NOMO-1 treated with dmso at 0.1 percent for 144 hours (cell line): ENCODE measurements at regions not wholly inside any gene's neighbourhood (a gene's known extent, or its start where the extent isn't known, plus 50 kb on each side); places are given as distances from the start of the nearest gene placed in this dataset.
"Not testable (repeated sequence)": the region's sequence is repeated elsewhere in the genome, so short reads cannot be mapped to it uniquely, and the experiment has no call there.

Source experiments
- DNase-seq: peaks from one replicate; lab custom pipeline; 2025; ENCODE audit not compliant: unreplicated experiment; lab: John Stamatoyannopoulos, UW

DNA sequence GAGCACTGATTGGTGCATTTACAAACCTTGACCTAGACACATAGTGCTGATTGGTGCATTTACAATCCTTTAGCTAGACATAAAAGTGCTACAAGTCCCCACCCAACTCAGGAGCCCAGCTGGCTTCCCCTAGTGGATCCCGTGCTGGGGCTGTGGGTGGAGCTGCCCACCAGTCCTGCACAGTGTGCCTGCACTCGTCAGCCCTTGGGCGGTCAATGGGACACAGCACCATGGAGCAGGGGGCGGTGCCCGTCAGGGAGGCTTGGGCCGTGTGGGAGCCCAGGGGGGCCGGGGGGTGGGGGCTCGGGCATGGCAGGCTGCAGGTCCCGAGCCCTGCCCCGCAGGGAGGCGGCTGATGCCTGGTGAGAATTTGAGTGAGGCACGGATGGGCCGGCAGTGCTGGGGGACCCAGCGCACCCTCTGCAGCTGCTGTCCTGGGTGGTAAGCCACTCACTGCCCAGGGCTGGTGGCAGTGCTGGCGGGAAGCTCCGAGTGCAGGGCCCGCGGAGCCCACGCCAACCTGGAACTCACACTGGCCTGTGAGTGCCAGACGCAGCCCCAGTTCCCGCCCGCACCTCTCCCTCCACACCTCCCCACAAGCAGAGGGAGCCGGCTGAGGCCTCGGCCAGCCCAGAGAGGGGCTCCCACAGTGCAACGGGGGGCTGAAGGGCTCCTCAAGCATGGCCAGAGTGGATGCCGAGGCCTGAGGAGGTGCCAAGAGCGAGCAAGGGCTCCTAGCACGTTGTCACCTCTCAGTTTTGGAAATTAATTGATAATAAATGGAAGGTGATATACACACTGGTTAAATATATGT is 207.7 kb downstream of the RAP2B start:
- no peak for DNase-seq

DNA sequence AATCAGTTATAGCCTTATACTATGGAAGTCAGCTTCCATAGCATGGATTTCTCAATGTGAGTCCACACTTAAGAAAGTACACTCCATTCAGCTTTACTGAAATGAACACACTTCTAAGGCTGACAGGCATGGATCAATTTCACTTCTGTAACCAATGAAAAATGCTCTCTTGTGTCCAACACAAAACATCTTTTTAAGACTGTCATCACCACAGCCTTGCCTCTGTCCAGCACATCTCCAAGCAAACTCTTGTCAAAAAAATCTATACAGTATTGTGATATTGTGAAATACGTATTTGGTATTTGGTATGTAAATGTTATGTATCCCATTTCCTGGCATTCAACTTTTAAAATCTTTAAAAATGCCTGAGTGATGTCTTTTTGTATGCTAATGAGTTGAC is 208.7 kb downstream of the RAP2B start:
- no peak for DNase-seq

DNA sequence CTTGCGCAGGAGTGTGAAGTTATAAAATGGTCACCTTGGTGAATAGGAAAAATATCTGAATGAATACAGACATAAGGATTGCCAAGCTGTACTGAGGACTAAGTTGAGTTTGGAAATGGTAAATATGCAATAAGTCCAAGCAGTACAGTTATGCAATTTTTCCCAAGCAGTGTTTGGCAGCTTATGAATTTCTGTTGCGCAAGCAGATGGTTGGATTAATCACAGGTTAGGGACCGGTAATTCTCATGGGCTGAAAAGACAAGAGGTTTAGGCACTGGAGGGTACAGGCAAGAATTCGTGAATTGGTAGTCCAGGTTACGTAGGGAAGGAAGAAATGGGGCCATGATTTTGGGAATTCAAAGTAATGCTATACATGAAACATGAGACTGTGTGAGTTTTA is 210.3 kb downstream of the RAP2B start:
- DNase-seq, result no peak

DNA sequence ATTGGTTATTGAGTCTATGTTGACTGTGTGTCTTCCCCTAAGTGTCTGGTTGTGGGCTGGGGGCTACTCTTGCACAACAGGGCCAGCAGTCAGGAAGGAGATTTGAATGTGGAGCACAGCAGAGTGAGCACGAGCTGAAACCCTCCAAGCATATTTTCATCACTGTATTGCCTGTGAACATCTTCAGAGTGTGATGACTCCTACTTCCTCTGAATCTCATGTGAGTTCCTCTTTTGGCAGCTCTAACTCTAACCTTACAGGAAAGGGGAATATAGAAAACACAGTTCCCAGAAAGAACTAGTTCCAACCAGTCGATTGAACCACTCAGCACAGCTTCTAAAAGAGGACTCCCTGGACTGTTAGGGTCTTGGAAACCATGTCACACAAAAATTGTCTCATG is 211.6 kb downstream of the RAP2B start:
- DNase-seq, result peak; percentile 92

DNA sequence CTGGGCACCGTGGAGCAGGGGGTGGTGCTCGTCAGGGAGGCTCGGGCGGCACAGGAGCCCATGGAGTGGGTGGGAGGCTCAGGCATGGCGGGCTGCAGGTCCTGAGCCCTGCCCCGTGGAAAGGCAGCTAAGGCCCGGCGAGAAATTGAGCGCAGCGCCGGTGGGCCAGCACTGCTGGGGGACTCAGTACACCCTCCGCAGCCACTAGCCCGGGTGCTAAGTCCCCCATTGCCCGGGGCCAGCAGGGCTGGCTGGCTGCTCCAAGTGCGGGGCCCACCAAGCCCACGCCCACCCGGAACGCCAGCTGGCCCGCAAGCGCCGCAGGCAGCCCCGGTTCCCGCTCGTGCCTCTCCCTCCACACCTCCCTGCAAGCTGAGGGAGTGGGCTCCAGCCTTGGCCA is 216.3 kb downstream of the RAP2B start:
- DNase-seq, result not testable (repeated sequence)

DNA sequence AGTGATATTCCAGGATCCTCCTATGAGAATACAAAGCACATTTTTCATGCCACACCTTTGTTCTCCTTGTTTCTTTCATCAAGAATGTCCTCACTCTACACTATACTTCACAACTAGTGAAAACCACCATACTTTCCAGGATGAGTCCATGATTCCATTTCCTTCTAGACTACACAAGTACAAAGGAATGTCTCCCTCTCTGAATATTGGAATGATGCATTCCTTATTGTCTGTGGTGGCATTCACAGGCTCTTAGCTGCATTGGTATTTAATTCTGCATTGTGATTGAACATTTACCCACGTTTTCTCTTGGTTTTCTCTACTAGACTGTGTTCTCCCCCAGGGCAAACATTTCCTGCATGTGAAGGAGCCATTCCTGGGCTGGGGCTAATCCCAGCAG is 217.5 kb downstream of the RAP2B start:
- DNase-seq, result no peak

DNA sequence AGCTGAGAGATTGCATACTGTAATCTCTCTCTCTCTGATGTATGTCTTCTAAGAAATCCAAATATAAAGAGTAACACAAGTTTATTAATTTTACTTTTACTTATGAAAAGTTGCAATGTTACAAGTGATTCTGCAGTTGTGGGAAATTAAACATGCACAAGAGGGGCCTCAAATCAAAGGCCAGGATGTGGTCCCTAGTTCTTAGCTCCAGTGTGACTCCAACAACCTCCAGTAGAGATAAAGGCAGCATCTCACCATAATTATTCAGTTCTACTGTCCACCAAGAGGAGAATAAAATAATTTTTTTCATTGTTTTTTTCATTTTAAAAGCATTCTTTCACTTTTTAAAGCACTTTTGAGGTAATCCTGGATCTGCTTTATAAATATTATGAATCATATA is 223.3 kb downstream of the RAP2B start:
- no peak for DNase-seq

GRCh38 chr3:153392363-153392762 is 230.3 kb downstream of the RAP2B start:
- DNase-seq, result no peak

DNA sequence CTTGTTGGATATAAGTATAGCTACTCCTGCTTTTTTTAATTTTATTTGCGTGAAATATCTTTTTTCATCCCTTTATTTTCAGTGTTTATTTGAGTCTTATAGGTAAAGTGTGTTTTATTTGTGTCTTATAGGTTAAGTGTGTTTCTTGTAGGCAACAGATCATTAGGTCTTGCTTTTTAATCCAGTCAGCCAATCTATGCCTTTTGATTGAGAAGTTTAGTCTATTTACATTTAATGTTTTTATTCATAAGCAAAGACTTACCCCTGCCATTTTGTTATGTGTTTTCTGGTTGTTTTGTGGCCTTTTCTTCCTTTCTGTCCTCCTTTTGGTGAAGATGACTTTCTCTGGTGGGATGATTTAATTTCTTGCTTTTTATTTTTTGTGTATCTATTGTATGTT is 232.0 kb downstream of the RAP2B start:
- DNase-seq, result no peak

DNA sequence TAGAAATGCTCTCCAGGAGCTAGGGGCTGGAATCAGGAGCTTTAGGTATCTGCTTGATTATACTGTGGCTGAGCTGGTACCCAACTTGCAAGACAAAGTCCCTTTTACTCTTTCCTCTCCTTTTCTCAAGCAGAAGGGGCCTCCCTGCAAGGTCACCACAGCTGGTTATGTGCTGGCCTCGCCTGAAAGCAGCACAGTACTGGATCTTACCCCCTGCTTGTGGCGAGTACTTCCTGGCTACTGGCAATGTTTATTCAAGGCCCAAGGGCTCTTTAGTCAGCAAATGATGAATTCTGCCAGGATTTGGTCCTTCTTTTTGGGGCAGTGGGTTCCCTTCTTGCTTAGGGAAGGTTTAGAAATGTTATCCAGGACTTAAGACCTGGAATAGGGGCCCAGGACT is 234.6 kb downstream of the RAP2B start:
- DNase-seq, result no peak

DNA sequence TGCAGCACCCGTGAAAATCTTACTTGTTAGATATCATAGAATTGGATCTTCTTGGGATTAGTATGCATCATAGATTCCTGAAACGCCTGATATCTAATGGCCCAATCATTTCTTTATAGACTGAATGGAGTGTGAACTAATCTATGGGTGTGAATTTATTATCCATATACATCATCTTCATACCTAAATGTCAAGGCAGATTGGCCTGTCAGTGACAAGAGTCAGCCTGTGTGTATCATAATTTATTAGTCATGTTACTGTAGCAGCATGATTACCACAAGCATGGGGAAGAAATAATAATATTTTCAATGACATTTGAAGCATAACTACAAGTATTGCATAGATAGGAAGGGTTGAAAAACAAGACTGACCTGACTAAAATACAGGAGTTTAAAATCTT is 235.8 kb downstream of the RAP2B start:
- DNase-seq, result no peak

- DNase-seq, result no peak
Observed at GRCh38 chr3:153399636-153400035, 237.6 kb downstream of the RAP2B start.

GRCh38 chr3:153400641-153401040 is 238.6 kb downstream of the RAP2B start:
- DNase-seq, result no peak

DNA sequence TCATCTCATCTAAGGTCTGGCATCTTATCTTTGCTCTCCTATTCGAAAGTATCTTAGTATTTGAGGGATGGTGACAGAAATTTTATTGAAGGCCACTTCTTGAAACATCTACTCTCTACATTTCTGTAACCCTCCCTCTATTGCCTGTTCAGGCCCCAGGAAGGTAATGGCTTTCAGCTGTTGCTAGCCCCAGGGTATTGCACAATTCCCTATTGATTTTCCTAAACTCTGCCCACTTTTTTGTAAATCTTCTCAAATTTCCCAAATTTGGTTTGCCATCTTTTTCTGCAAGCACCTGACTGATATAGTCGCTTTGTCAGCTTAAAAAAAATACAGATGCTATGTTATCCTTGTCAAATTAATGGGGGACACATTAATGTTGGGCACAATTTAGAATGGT is 242.1 kb downstream of the RAP2B start:
- DNase-seq, result no peak

DNA sequence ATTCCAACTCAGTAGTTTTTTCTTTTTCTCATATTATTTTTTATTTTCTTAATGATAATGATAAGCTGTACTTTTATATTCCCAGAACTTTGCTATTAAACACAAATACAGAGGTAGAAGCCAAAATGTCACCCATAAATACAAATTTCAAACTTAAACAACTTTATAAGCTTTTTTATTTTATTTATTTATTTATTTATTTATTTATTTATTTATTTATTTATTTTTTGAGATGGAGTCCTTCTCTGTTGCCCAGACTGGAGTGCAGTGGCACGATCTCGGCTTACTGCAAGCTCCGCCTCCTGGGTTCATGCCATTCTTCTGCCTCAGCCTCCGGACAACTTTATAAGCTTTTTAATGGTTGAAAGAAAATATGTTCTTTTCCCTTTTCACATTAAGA is 243.3 kb downstream of the RAP2B start:
- not testable (repeated sequence) for DNase-seq

DNA sequence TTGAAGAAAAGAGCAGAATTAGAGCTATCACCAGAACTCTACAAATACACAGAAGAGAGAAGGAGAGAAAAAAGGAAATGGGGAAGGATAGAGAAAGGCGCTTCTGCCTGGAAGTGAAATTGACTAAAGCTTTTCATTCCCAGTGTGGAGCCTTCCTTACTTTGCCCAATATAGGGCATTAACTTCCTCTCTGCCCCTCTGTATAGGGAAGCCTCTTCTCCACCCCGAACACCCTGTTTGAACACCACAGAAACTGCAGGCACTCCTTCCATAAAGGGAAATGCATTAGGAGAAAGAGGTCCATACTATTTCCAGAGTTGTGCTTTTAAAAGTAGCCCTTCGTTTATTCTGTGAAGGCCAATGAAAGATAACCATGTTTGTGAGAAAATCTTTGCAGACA is 248.5 kb downstream of the RAP2B start:
- no peak for DNase-seq

DNA sequence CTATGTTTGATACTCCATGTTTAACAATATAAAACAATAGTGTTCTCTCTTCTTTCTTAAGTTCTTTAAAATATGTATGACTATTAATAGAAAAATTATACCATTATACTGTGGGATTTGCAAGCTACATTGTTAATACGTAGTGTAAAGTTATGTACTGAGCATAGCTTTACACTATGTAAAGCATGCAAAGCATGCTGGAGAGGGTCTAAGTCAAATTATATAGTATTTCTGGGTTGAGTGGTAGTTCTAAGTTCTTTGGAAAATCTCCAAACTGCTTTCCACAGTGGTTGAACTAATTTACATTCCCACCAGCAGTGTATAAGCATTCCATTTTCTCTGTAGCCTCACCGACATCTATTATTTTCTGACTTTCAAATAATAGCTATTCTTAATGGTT is 253.0 kb downstream of the RAP2B start:
- DNase-seq, result no peak

- DNase-seq, result no peak
Observed at GRCh38 chr3:153422314-153422713, 260.3 kb downstream of the RAP2B start.

DNA sequence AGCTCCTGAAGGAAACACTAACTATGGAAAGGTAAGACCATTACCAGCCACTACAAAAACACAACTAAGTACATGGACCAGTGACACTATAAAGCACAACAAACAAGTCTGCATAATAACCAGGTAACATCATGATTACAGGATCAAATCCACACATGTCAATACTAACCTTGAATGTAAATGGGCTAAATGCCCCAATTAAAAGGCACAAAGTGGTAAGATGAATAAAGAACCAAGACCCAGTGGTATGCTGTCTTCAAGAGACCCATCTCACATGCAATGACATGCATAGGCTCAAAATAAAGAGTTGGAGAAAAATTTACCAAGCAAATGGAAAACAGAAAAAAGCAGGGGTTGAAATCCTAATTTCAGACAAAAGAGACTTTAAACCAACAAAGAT is 261.8 kb downstream of the RAP2B start:
- not testable (repeated sequence) for DNase-seq

DNA sequence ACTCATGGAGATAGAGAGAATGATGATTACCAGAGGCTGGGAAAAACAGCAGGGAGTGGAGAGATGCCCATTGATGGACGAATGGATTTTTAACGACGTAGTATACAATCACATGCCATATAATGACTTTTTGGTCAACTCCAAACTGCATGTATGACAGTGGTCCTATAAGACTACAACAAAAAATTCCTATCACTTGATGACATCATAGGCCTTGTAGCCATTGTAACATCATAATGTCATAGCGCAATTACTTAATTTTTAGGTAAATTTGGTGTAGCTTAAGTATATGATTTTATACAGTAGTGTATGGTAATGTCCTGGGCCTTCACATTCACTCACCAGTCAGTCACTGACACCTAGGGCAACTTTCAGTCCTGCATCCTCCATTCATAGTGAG is 264.3 kb downstream of the RAP2B start:
- no peak for DNase-seq

GRCh38 chr3:153426803-153427202 is 264.8 kb downstream of the RAP2B start:
- DNase-seq, result no peak

GRCh38 chr3:153429821-153430220 is 267.8 kb downstream of the RAP2B start:
- DNase-seq, result no peak

GRCh38 chr3:153431076-153431475 is 269.1 kb downstream of the RAP2B start:
- DNase-seq, result peak; percentile 30
